AG09309 (cell line): ENCODE measurements at regions not wholly inside any gene's neighbourhood (a gene's known extent, or its start where the extent isn't known, plus 50 kb on each side); places are given as distances from the start of the nearest gene placed in this dataset.

Source experiments
- DNase-seq: peaks from one replicate; pipeline ENCODE4 v3.0.0-alpha.2; 2010; ENCODE audit warnings: low read depth
- H3K4me3 ChIP-seq: 2 replicates; pipeline ENCODE4 v1.5.1; 2011; ENCODE audit warnings: mild to moderate bottlenecking, low read depth, low read length, moderate library complexity; ENCODE audit not compliant: control insufficient read depth
- TF ChIP-seq, protein P1 (sequence below): IDR thresholded peaks from 2 replicates; pipeline ENCODE4 v1.5.1; 2011; ENCODE audit warnings: mild to moderate bottlenecking, low read depth, low read length, inconsistent platforms; ENCODE audit not compliant: insufficient read depth, control insufficient read depth; ENCODE audit errors: missing control alignments

DNA sequence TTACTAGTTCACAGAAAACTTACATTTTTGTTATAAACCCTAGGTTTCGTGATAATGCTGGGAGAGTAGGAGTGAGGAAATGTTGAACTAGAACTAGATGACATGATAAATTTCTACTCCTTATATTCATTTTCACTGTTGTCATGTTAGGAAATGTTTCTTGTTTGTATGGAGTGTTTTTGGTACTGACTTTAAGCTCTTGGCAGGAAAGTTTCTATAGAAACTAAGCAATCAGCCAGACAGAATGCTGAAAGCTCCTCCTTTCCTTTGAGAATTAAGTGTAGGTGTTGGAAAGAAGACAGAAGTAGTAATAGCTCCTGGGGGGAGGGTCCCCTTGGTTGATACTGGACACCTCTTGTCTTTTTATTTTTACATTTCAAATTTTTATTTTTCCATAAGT lies 309.8 kb downstream of the MAP2K4 start:
- H3K4me3 ChIP-seq = no peak overlapping the region
- no peak for DNase-seq
- TF ChIP-seq, protein P1, sequence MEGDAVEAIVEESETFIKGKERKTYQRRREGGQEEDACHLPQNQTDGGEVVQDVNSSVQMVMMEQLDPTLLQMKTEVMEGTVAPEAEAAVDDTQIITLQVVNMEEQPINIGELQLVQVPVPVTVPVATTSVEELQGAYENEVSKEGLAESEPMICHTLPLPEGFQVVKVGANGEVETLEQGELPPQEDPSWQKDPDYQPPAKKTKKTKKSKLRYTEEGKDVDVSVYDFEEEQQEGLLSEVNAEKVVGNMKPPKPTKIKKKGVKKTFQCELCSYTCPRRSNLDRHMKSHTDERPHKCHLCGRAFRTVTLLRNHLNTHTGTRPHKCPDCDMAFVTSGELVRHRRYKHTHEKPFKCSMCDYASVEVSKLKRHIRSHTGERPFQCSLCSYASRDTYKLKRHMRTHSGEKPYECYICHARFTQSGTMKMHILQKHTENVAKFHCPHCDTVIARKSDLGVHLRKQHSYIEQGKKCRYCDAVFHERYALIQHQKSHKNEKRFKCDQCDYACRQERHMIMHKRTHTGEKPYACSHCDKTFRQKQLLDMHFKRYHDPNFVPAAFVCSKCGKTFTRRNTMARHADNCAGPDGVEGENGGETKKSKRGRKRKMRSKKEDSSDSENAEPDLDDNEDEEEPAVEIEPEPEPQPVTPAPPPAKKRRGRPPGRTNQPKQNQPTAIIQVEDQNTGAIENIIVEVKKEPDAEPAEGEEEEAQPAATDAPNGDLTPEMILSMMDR = no peak

DNA sequence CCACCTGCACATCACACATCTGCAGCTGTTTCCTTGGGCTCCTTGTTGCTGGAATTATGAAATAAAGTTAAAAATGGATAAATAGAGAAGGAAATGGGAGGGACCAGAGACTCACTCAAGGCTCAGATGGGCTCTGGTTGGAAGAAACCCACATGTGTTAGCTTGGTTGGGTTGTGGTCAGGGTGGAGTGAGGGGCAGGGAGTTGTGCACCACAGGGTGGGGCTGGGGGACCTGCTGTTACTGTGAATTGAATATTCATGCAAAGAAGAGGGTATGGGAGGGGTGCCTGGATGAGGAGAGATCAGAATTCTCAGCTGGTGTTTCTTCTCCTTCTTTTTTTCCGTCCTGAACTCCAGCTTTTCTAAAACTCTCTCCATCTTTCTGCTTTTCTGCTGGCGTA lies 320.7 kb downstream of the MAP2K4 start:
- DNase-seq = no peak
- TF ChIP-seq, protein P1 = no peak
- no peak overlapping the region for H3K4me3 ChIP-seq

DNA sequence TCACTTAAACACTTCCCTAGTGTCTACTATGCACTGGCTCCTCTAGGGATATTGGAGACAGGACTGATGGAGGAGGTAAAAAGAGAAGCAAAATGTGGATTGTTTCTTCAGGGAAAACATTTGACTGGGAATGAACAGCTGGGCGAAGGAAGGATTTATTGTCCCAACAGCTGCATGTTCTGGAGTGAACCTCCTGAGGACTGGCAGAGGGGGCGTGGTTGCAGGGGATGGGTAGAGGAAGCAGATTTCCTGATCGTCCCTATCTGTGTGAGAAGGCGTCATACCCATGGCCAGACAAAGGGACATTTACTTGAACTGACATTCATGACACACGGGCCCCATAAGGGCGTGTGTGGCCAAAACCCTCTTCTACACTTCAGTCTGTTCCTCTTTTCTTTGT lies 321.5 kb downstream of the MAP2K4 start:
- TF ChIP-seq, protein P1 = no peak
- no peak for DNase-seq
- H3K4me3 ChIP-seq = no peak overlapping the region

DNA sequence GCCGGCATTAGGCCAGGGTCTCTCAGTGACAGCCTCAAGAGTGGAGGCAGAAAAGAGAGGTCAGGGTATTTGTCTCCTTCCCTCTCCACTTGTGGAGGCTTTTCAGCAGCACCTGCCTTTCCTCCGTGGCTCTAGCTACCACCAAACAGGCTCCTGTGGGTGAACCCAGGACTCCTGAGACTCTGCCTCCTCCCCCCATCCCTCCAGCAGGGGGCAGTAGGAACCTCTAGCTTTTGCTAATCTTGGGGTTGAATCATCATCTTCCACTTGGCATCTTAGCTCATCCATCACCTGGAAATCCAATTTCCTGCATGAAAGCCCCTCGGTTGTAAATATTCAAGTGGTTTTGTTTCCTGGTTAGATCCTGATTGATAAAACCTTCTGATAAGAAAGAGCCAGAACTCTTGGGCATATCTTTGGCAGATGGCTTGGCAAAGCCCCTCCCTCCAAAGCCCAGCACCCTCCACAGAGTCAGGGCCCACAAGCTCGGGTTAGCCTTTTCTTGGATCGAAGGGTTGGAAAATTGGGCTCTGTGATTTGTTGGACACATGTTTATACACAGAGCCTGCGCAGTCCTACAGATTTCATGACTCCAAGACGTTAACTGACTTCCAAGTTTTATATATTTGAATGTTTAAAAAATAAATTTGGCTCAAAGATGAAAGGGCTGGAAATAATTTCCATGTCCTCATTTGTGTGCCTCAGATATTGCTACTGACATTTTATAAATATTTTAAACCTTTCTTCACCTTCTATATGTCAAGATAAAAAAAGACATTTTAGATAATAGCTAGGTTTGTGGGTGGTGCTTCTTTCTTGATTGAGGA lies 322.1 kb downstream of the MAP2K4 start:
- DNase-seq = no peak
- TF ChIP-seq, protein P1 = peak; percentile 71
- H3K4me3 ChIP-seq = no peak overlapping the region

DNA sequence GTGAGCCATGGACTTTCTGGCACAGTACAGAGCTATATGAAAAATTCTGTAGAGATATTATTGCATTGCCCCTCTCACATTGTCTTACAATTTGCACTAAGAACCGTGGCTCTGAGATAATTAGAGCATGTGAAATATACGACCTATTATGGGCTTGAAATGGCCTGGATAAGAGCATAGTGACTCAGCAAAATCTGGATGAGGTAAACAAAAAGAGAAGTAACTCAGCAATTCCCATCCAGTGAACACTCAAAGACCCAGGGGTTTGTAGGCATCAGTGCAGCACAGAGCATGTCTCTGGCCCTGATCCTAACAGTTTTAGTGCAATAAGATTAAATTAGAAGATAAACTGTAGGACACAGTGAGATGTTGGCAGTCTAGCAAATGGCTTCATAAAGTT lies 317.2 kb upstream of the MYOCD start:
- no peak for DNase-seq
- TF ChIP-seq, protein P1 = no peak

DNA sequence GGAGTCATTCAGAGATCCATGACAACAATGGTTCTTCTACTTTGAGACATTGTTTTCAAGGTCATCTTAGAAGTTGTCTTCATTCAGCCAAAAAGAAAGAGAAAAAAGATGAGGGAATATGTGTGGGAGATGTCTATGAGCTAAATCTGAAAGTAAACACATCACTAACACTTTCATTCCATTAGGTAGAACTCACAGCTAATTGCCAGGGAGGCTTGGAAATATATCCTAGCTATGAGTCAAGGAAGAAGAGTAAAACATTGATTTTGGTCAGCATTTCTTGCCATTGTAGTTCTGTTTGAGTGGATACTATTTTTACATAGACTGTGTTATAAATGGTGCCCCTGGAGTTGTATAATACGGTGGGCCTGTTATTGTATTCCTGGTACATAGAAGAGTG lies 316.4 kb upstream of the MYOCD start:
- TF ChIP-seq, protein P1 = no peak
- DNase-seq = no peak

More for the DNA sequence above, 317.2 kb upstream of the MYOCD start:
- H3K4me3 ChIP-seq = no peak overlapping the region

DNA sequence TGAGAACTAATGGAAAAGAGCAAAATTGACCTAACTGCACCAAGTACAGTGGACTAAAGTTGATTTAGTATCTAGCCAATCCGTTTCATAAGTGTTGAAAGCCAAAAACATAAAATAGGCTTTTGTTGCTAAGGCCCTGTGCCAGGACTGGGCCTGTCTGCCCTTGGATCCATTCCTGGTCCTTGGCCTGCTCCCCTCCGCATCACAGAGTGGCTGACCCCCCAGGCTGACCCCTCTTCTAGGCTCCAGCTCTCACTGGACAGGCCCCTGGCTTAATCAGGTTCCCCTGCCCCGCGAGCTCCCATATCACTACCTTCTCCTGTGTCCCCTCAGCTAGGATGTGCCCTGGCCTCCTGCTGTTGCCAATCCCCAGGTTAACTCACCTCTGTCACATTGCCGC lies 313.6 kb upstream of the MYOCD start:
- no peak for DNase-seq
- TF ChIP-seq, protein P1 = no peak
- no peak overlapping the region for H3K4me3 ChIP-seq

More for the DNA sequence above, 316.4 kb upstream of the MYOCD start:
- H3K4me3 ChIP-seq = no peak overlapping the region
